H1 (cell line): ENCODE measurements at regions not wholly inside any gene's neighbourhood (a gene's known extent, or its start where the extent isn't known, plus 50 kb on each side); places are given as distances from the start of the nearest gene placed in this dataset.

Experiments used
- CTCF ChIA-PET: fragments of 300-600 bp; sonication (Branson Sonifier 250); formaldehyde crosslinking; loops from one replicate; lab custom pipeline; 2021; ENCODE audit not compliant: partially characterized antibody; lab: Charles Lee
- POLR2A ChIA-PET: fragments of 300-600 bp; sonication (Branson Sonifier 250); formaldehyde crosslinking; loops from one replicate; lab custom pipeline; 2021; ENCODE audit warnings: inconsistent platforms; ENCODE audit not compliant: partially characterized antibody; lab: Charles Lee
- DNase-seq, 2 experiments: peaks; one replicate each; pipeline versions ENCODE4 v3.0.0 to v3.0.0-alpha.2; 2010 to 2022; ENCODE audit warnings: low spot score in 2 of 2, low read depth in 1 of 2, mixed read lengths in 1 of 2
- FAIRE-seq: peaks from 2 replicates; lab custom pipeline; 2011; peaks lifted over from hg19 to GRCh38; lab: Jason Lieb, UNC
- H2AFZ ChIP-seq: 2 replicates; pipeline ENCODE4 v1.8.1; 2012; ENCODE audit warnings: low read length, inconsistent platforms
- H2AK5ac ChIP-seq: 2 replicates; pipeline ENCODE4 v1.6.1; 2013; ENCODE audit warnings: low read depth, low read length
- H2BK120ac ChIP-seq: replicated peaks from 2 replicates; pipeline ENCODE3; 2013; ENCODE audit warnings: low read depth, low read length, inconsistent platforms
- H2BK12ac ChIP-seq: 2 replicates; pipeline ENCODE4 v1.6.1; 2013; ENCODE audit warnings: low read depth, low read length
- H2BK15ac ChIP-seq: 2 replicates; pipeline ENCODE4 v1.6.1; 2013; ENCODE audit warnings: low read length
- H2BK20ac ChIP-seq: 2 replicates; pipeline ENCODE4 v1.6.1; 2013; ENCODE audit warnings: low read length
- H2BK5ac ChIP-seq: 2 replicates; pipeline ENCODE4 v1.6.1; 2013; ENCODE audit warnings: low read depth, low read length
- H3K14ac ChIP-seq: 2 replicates; pipeline ENCODE4 v1.6.1; 2013; ENCODE audit warnings: inconsistent platforms; ENCODE audit not compliant: insufficient read length
- H3K18ac ChIP-seq: 2 replicates; pipeline ENCODE4 v1.6.1; 2013; ENCODE audit warnings: low read length; ENCODE audit errors: extremely low read depth
- H3K23ac ChIP-seq: 2 replicates; pipeline ENCODE4 v1.6.1; 2013; ENCODE audit warnings: inconsistent platforms; ENCODE audit not compliant: insufficient read length
- H3K23me2 ChIP-seq: 2 replicates; pipeline ENCODE4 v1.6.1; 2013; ENCODE audit warnings: low read depth, low read length
- H3K27ac ChIP-seq: 2 replicates; pipeline ENCODE4 v1.6.1; 2011; ENCODE audit warnings: low read depth, low read length, inconsistent platforms
- H3K27me3 ChIP-seq, 4 experiments: replicated peaks in 1 of 4; 1 replicate in 1 of 4; 2 replicates in 3 of 4; pipeline versions ENCODE4 v1.6.1 to v1.8.1; 2011 to 2013; ENCODE audit warnings: low read length in 3 of 4, mild to moderate bottlenecking in 3 of 4, inconsistent platforms in 2 of 4, mixed read lengths in 2 of 4, moderate library complexity in 1 of 4; ENCODE audit not compliant: control insufficient read depth in 3 of 4, insufficient read depth in 3 of 4; ENCODE audit errors: extremely low read depth in 1 of 4
- H3K36me3 ChIP-seq, 4 experiments: 2 replicates each; pipeline versions ENCODE4 v1.6.1 to v1.8.1; 2011 to 2013; ENCODE audit warnings: mild to moderate bottlenecking in 4 of 4, low read length in 3 of 4, moderate library complexity in 2 of 4, control low read depth in 1 of 4, inconsistent platforms in 1 of 4; ENCODE audit not compliant: insufficient read depth in 4 of 4, control insufficient read depth in 2 of 4
- H3K4ac ChIP-seq: replicated peaks from 2 replicates; pipeline ENCODE3; 2013; ENCODE audit warnings: low read length, low read depth, mixed read lengths, inconsistent platforms; ENCODE audit not compliant: insufficient read length
- H3K4me1 ChIP-seq, 4 experiments: replicated peaks in 1 of 4; 1 replicate in 1 of 4; 2 replicates in 3 of 4; pipeline versions ENCODE4 v1.6.1 to v1.8.1; 2011 to 2013; ENCODE audit warnings: low read length in 3 of 4, inconsistent platforms in 2 of 4, mixed read lengths in 1 of 4; ENCODE audit not compliant: insufficient read depth in 4 of 4, control insufficient read depth in 3 of 4
- H3K4me2 ChIP-seq, 2 experiments: 2 replicates each; pipeline versions ENCODE4 v1.6.1 to v1.8.1; 2011 to 2013; ENCODE audit warnings: low read depth in 2 of 2, low read length in 2 of 2, control low read depth in 1 of 2, inconsistent platforms in 1 of 2, mild to moderate bottlenecking in 1 of 2; ENCODE audit not compliant: insufficient read depth in 1 of 2
- H3K4me3 ChIP-seq, 4 experiments: fragments of 200-600, 300-600 bp in 1 of 4; sonication (generic), shearing (Covaris generic), sonication (Bioruptor Twin) in 1 of 4; 2 replicates each; pipeline versions ENCODE4 v1.5.1 to v1.8.1; 2011 to 2016; ENCODE audit warnings: low read length in 4 of 4, low read depth in 3 of 4, control low read depth in 2 of 4, inconsistent platforms in 2 of 4, mild to moderate bottlenecking in 2 of 4, mixed read lengths in 1 of 4, moderate library complexity in 1 of 4; ENCODE audit not compliant: insufficient read depth in 2 of 4; ENCODE audit errors: extremely low read depth in 1 of 4
- H3K56ac ChIP-seq: replicated peaks from 2 replicates; pipeline ENCODE3; 2013; ENCODE audit warnings: low read depth, mild to moderate bottlenecking, mixed read lengths, low read length, inconsistent platforms; ENCODE audit not compliant: insufficient read length
- H3K79me1 ChIP-seq: 2 replicates; pipeline ENCODE4 v1.6.1; 2013; ENCODE audit warnings: low read depth, low read length, control low read depth
- H3K79me2 ChIP-seq, 2 experiments: 2 replicates each; pipeline versions ENCODE4 v1.6.1 to v1.8.1; 2012 to 2013; ENCODE audit warnings: low read length in 2 of 2, mild to moderate bottlenecking in 2 of 2, inconsistent platforms in 1 of 2; ENCODE audit not compliant: insufficient read depth in 2 of 2, control insufficient read depth in 1 of 2
- H3K9ac ChIP-seq, 4 experiments: replicated peaks in 1 of 4; 1 replicate in 1 of 4; 2 replicates in 3 of 4; pipeline versions ENCODE4 v1.6.1 to v1.8.1; 2011 to 2013; ENCODE audit warnings: low read depth in 3 of 4, low read length in 3 of 4, control low read depth in 2 of 4, mild to moderate bottlenecking in 2 of 4, moderate library complexity in 2 of 4, inconsistent platforms in 1 of 4; ENCODE audit errors: extremely low read depth in 1 of 4
- H3K9me3 ChIP-seq, 2 experiments: 2 replicates each; pipeline versions ENCODE4 v1.6.1 to v1.8.1; 2012 to 2013; ENCODE audit warnings: mild to moderate bottlenecking in 2 of 2, moderate library complexity in 2 of 2, control low read depth in 1 of 2, inconsistent platforms in 1 of 2, low read depth in 1 of 2, low read length in 1 of 2, mixed read lengths in 1 of 2; ENCODE audit not compliant: insufficient read depth in 2 of 2
- H4K20me1 ChIP-seq, 2 experiments: replicated peaks in 1 of 2; 2 replicates each; pipeline versions ENCODE3 to v1.8.1; 2011 to 2013; ENCODE audit warnings: inconsistent platforms in 2 of 2, low read length in 2 of 2, mild to moderate bottlenecking in 1 of 2; ENCODE audit not compliant: insufficient read depth in 2 of 2, control insufficient read depth in 1 of 2
- H4K5ac ChIP-seq: 2 replicates; pipeline ENCODE4 v1.6.1; 2013; ENCODE audit warnings: low read length, low read depth, mixed read lengths, inconsistent platforms; ENCODE audit not compliant: insufficient read length
- H4K8ac ChIP-seq: 2 replicates; pipeline ENCODE4 v1.8.0; 2013; ENCODE audit warnings: mild to moderate bottlenecking, moderate library complexity, low read length, inconsistent platforms; ENCODE audit not compliant: insufficient read depth; ENCODE audit errors: extremely low read depth
- H4K91ac ChIP-seq: replicated peaks from 2 replicates; pipeline ENCODE3; 2013; ENCODE audit warnings: low read length, mixed read lengths, inconsistent platforms; ENCODE audit not compliant: insufficient read length
- CHD1 ChIP-seq: IDR thresholded peaks from 2 replicates; pipeline ENCODE4 v1.6.1; 2012; ENCODE audit warnings: low read depth, low read length, improper control_type of control experiment
- NANOG ChIP-seq: IDR thresholded peaks from 2 replicates; pipeline ENCODE4 v1.6.1; 2011; ENCODE audit warnings: low read length, low read depth, mild to moderate bottlenecking, inconsistent platforms; ENCODE audit not compliant: insufficient read depth, poor library complexity, severe bottlenecking
- POLR2A ChIP-seq, 2 experiments: IDR thresholded peaks; 1 replicate in 1 of 2; 2 replicates in 1 of 2; pipeline ENCODE4 v1.6.1; 2011; ENCODE audit warnings: low read depth in 2 of 2, low read length in 2 of 2, mild to moderate bottlenecking in 2 of 2; ENCODE audit errors: control extremely low read depth in 1 of 2
- SIN3A ChIP-seq, 2 experiments: IDR thresholded peaks in 1 of 2; conservative IDR thresholded peaks in 1 of 2; 2 replicates each; pipeline ENCODE4 v1.6.1; 2011 to 2012; ENCODE audit warnings: low read length in 2 of 2, improper control_type of control experiment in 1 of 2, low read depth in 1 of 2, mild to moderate bottlenecking in 1 of 2
- WGBS, 2 experiments: shearing (Covaris generic) in 1 of 2; methylation state at CpG; one replicate each; pipeline versions ENCODE4 v1.1.6 to v1.1.7; 2013 to 2015; ENCODE audit warnings: low lambda C conversion rate in 2 of 2, mixed read lengths in 2 of 2, inconsistent platforms in 1 of 2, low coverage in 1 of 2, missing lambda C conversion rate in 1 of 2; ENCODE audit not compliant: insufficient replicate concordance in 2 of 2, insufficient coverage in 1 of 2, insufficient read length in 1 of 2; ENCODE audit errors: extremely low coverage in 1 of 2, missing lambda C conversion rate in 1 of 2; 5-methylcytosine and 5-hydroxymethylcytosine counted together
- TF ChIP-seq, protein P1 (sequence below): IDR thresholded peaks from 2 replicates; pipeline ENCODE4 v1.6.1; 2012; ENCODE audit warnings: inconsistent platforms

GRCh38 chr5:43774881-43775399 lies 172.0 kb downstream of the NNT start:
- no peak overlapping the region for H4K91ac ChIP-seq
- H3K79me1 ChIP-seq = no peaks in the 10 kb centered on the region
- no peak overlapping the region for H3K4ac ChIP-seq
- no peak overlapping the region for H4K5ac ChIP-seq
- H2BK20ac ChIP-seq = no peak overlapping the region
- H3K18ac ChIP-seq = no peak overlapping the region
- H4K20me1 ChIP-seq = no peaks in the 10 kb centered on the region
- H3K23me2 ChIP-seq = no peaks in the 10 kb centered on the region
- no peak for FAIRE-seq
- H3K9me3 ChIP-seq = no peaks in the 10 kb centered on the region
- H3K4me3 ChIP-seq = no peak overlapping the region
- no peaks in the 10 kb centered on the region; a peak in 1 of 8 replicates for H3K36me3 ChIP-seq
- H3K14ac ChIP-seq = no peak overlapping the region
- no peak for TF ChIP-seq CHD1
- no peak for TF ChIP-seq POLR2A (IDR thresholded peaks at IDR 0.05; ENCODE audit: control extremely low read depth in 1 of 2, low read depth in 2 of 2, low read length in 2 of 2)
- TF ChIP-seq NANOG = no peak
- TF ChIP-seq, protein P1, sequence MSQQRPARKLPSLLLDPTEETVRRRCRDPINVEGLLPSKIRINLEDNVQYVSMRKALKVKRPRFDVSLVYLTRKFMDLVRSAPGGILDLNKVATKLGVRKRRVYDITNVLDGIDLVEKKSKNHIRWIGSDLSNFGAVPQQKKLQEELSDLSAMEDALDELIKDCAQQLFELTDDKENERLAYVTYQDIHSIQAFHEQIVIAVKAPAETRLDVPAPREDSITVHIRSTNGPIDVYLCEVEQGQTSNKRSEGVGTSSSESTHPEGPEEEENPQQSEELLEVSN = no peak
- TF ChIP-seq SIN3A (conservative IDR thresholded peaks at IDR 0.05 in 1 of 2, IDR thresholded peaks at IDR 0.05 in 1 of 2; ENCODE audit: low read depth in 1 of 2, low read length in 2 of 2) = no peak
- TF ChIP-seq, all 59 proteins: peak for 0
- no peak overlapping the region for H3K4me2 ChIP-seq
- no peaks in the 10 kb centered on the region for H3K27me3 ChIP-seq
- ChIA-PET POLR2A (no interaction called here), CTCF (no interaction called here)
- DNase-seq = no peak
- no peaks in the 10 kb centered on the region for H3K79me2 ChIP-seq
- H3K4me1 ChIP-seq = peaks cover 0 to 6% (median 3%) of the 10 kb centered on the region in 4 experiments; a peak in 2 of 7 replicates
- H3K27ac ChIP-seq = no peak overlapping the region
- H3K9ac ChIP-seq = no peak overlapping the region
- no peak overlapping the region for H2AFZ ChIP-seq
- H2AK5ac ChIP-seq = no peak overlapping the region
- H4K8ac ChIP-seq = no peak overlapping the region
- WGBS, 2 experiments = 87% methylated on average over 1 of the region's 1 CpG; no CpG with 5 or more reads in 1 of the 2 experiments
- no peak overlapping the region; the same call in 1 of the 2 replicates for H2BK5ac ChIP-seq
- H2BK120ac ChIP-seq = no peak overlapping the region
- H3K56ac ChIP-seq = no peak overlapping the region
- H2BK12ac ChIP-seq = no peak overlapping the region
- H2BK15ac ChIP-seq = no peak overlapping the region
- no peak overlapping the region for H3K23ac ChIP-seq
